Anterior cingulate cortex (tissue), 58 donors: ENCODE measurements at regions not wholly inside any gene's neighbourhood (a gene's known extent, or its start where the extent isn't known, plus 50 kb on each side); places are given as distances from the start of the nearest gene placed in this dataset.
A peak's percentile ranks its signal among the peaks of the same experiment; 100 is the strongest.
"Not testable (repeated sequence)": the region's sequence is repeated elsewhere in the genome, so short reads cannot be mapped to it uniquely, and the experiment has no call there.

ENCODE experiments used
- DNase-seq, 58 donors: peaks; one replicate each; lab custom pipeline; 2025; lab: John Stamatoyannopoulos, UW

- no peak for DNase-seq
Measured at GRCh38 chr1:244758708-244759107, 76.8 kb upstream of the COX20 start.

- no peak for DNase-seq
Measured at GRCh38 chr1:244759158-244759557, 76.3 kb upstream of the COX20 start.

- no peak for DNase-seq
Measured at GRCh38 chr1:244760471-244760870, 75.0 kb upstream of the COX20 start.

- DNase-seq: peak in 4 of 58 donors; percentile 1 to 24 (median 3)
Measured at GRCh38 chr1:244761279-244761678, 74.2 kb upstream of the COX20 start.

- no peak for DNase-seq
Measured at GRCh38 chr1:244762629-244763028, 72.8 kb upstream of the COX20 start.

GRCh38 chr1:244768186-244768585 lies 67.3 kb upstream of the COX20 start:
- DNase-seq: no peak

- DNase-seq: no peak
Measured at GRCh38 chr1:244768804-244769203, 66.7 kb upstream of the COX20 start.

- not testable (repeated sequence) for DNase-seq
Measured at GRCh38 chr1:244770556-244770955, 64.9 kb upstream of the COX20 start.

- no peak for DNase-seq
Measured at GRCh38 chr1:244773513-244773912, 61.9 kb upstream of the COX20 start.

- DNase-seq: not testable (repeated sequence)
Measured at GRCh38 chr1:244776783-244777182, 58.7 kb upstream of the COX20 start.

GRCh38 chr1:244778344-244778743 lies 57.1 kb upstream of the COX20 start:
- DNase-seq: no peak

- DNase-seq: no peak
Measured at GRCh38 chr1:244779410-244779809, 56.0 kb upstream of the COX20 start.

- peak in 1 of 58 donors; percentile 55 for DNase-seq
Measured at GRCh38 chr1:244780311-244780710, 55.1 kb upstream of the COX20 start.

- no peak for DNase-seq
Measured at GRCh38 chr1:244782056-244782455, 53.4 kb upstream of the COX20 start.

GRCh38 chr1:244783138-244783537 lies 52.3 kb upstream of the COX20 start:
- DNase-seq: no peak
